HFFc6 (cell line): ENCODE measurements at regions not wholly inside any gene's neighbourhood (a gene's known extent, or its start where the extent isn't known, plus 50 kb on each side); places are given as distances from the start of the nearest gene placed in this dataset.

Source experiments
- DNase-seq: peaks from one replicate; pipeline ENCODE4 v3.0.0-alpha.2; 2018
- H3K27ac Mint-ChIP-seq: 2 replicates; pipeline ENCODE4 v1.8.0; 2020; ENCODE audit warnings: mild to moderate bottlenecking, mixed read lengths
- H3K27me3 Mint-ChIP-seq: 2 replicates; pipeline ENCODE4 v1.8.0; 2021; ENCODE audit warnings: mild to moderate bottlenecking, moderate library complexity, mixed read lengths; ENCODE audit not compliant: insufficient read depth
- H3K36me3 Mint-ChIP-seq: 2 replicates; pipeline ENCODE4 v1.8.0; 2021; ENCODE audit warnings: low read depth, mixed read lengths
- H3K4me1 Mint-ChIP-seq: 2 replicates; pipeline ENCODE4 v1.8.0; 2020; ENCODE audit warnings: low read depth, mixed read lengths
- H3K4me3 Mint-ChIP-seq: 2 replicates; pipeline ENCODE4 v1.8.0; 2020; ENCODE audit warnings: mild to moderate bottlenecking, moderate library complexity, mixed read lengths
- H3K9me3 Mint-ChIP-seq: 2 replicates; pipeline ENCODE4 v1.8.0; 2020; ENCODE audit warnings: mild to moderate bottlenecking, mixed read lengths
- TF ChIP-seq, protein P1 (sequence below): fragments of 200-600 bp; sonication (generic); IDR thresholded peaks from 2 replicates; pipeline ENCODE4 v1.5.0; 2021; ENCODE audit warnings: antibody characterized with exemption, mild to moderate bottlenecking

- no peaks in the 10 kb centered on the region for H3K4me1 Mint-ChIP-seq
- H3K27me3 Mint-ChIP-seq, result no peaks in the 10 kb centered on the region
- no peak overlapping the region for H3K4me3 Mint-ChIP-seq
- DNase-seq, result no peak
- no peak overlapping the region for H3K27ac Mint-ChIP-seq
- TF ChIP-seq, protein P1, sequence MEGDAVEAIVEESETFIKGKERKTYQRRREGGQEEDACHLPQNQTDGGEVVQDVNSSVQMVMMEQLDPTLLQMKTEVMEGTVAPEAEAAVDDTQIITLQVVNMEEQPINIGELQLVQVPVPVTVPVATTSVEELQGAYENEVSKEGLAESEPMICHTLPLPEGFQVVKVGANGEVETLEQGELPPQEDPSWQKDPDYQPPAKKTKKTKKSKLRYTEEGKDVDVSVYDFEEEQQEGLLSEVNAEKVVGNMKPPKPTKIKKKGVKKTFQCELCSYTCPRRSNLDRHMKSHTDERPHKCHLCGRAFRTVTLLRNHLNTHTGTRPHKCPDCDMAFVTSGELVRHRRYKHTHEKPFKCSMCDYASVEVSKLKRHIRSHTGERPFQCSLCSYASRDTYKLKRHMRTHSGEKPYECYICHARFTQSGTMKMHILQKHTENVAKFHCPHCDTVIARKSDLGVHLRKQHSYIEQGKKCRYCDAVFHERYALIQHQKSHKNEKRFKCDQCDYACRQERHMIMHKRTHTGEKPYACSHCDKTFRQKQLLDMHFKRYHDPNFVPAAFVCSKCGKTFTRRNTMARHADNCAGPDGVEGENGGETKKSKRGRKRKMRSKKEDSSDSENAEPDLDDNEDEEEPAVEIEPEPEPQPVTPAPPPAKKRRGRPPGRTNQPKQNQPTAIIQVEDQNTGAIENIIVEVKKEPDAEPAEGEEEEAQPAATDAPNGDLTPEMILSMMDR, result no peak
- H3K9me3 Mint-ChIP-seq, result no peaks in the 10 kb centered on the region
- H3K36me3 Mint-ChIP-seq, result no peaks in the 10 kb centered on the region; the same call in 1 of the 2 replicates
Observed at GRCh38 chr3:20701641-20702040, 515.6 kb upstream of the SGO1 start.

GRCh38 chr3:20700714-20701113 lies 514.7 kb upstream of the SGO1 start:
- Mint-ChIP-seq H3K9me3 (no peaks in the 10 kb centered on the region), H3K4me3 (no peak overlapping the region), H3K36me3 (no peaks in the 10 kb centered on the region; the same call in 1 of the 2 replicates), H3K4me1 (no peaks in the 10 kb centered on the region), H3K27ac (no peak overlapping the region), H3K27me3 (no peaks in the 10 kb centered on the region)
- DNase-seq, result no peak
- TF ChIP-seq, protein P1, result no peak

- no peaks in the 10 kb centered on the region for H3K9me3 Mint-ChIP-seq
- TF ChIP-seq, protein P1, result no peak
- no peak for DNase-seq
- H3K4me3 Mint-ChIP-seq, result no peak overlapping the region
- no peak overlapping the region for H3K27ac Mint-ChIP-seq
- no peaks in the 10 kb centered on the region for H3K27me3 Mint-ChIP-seq
- H3K4me1 Mint-ChIP-seq, result no peaks in the 10 kb centered on the region
- no peaks in the 10 kb centered on the region; the same call in 1 of the 2 replicates for H3K36me3 Mint-ChIP-seq
Observed at GRCh38 chr3:20698896-20699295, 512.9 kb upstream of the SGO1 start.

- no peaks in the 10 kb centered on the region for H3K27me3 Mint-ChIP-seq
- TF ChIP-seq, protein P1, result no peak
- no peaks in the 10 kb centered on the region for H3K4me1 Mint-ChIP-seq
- H3K4me3 Mint-ChIP-seq, result no peak overlapping the region
- H3K36me3 Mint-ChIP-seq, result no peaks in the 10 kb centered on the region
- no peaks in the 10 kb centered on the region for H3K9me3 Mint-ChIP-seq
- no peak overlapping the region for H3K27ac Mint-ChIP-seq
- DNase-seq, result no peak
Observed at GRCh38 chr3:20696388-20697150, 510.6 kb upstream of the SGO1 start.

GRCh38 chr3:20692675-20693074 lies 506.7 kb upstream of the SGO1 start:
- Mint-ChIP-seq H3K27ac (no peak overlapping the region), H3K36me3 (no peaks in the 10 kb centered on the region), H3K4me1 (no peaks in the 10 kb centered on the region), H3K9me3 (no peaks in the 10 kb centered on the region; the same call in 1 of the 2 replicates), H3K4me3 (no peak overlapping the region), H3K27me3 (no peaks in the 10 kb centered on the region)
- TF ChIP-seq, protein P1, result no peak
- no peak for DNase-seq
